WTC11 (cell line): ENCODE measurements at regions not wholly inside any gene's neighbourhood (a gene's known extent, or its start where the extent isn't known, plus 50 kb on each side); places are given as distances from the start of the nearest gene placed in this dataset.

Experiments used
- ATF1 ChIP-seq: sonication (generic); formaldehyde crosslinking; IDR thresholded peaks from 2 replicates; pipeline ENCODE4 v1.8.1; 2023; ENCODE audit warnings: mild to moderate bottlenecking, moderate library complexity, missing genetic modification reagents
- TCF7 ChIP-seq: sonication (generic); formaldehyde crosslinking; IDR thresholded peaks from 2 replicates; pipeline ENCODE4 v1.8.0; 2022; ENCODE audit warnings: mild to moderate bottlenecking, low read depth, missing genetic modification reagents, moderate library complexity
- ZBTB43 ChIP-seq: sonication (generic); formaldehyde crosslinking; IDR thresholded peaks from 2 replicates; pipeline ENCODE4 v1.8.1; 2023; ENCODE audit warnings: mild to moderate bottlenecking, missing genetic modification reagents
- TF ChIP-seq, protein P1 (sequence below): fragments of 200-600 bp; IDR thresholded peaks from 2 replicates; pipeline ENCODE4 v1.8.0; 2022; ENCODE audit warnings: antibody characterized with exemption
- TF ChIP-seq, protein P2 (sequence below): sonication (generic); formaldehyde crosslinking; conservative IDR thresholded peaks from 2 replicates; pipeline ENCODE4 v1.8.1; 2022; ENCODE audit warnings: mild to moderate bottlenecking, missing genetic modification reagents
- TF ChIP-seq, protein P3 (sequence below): sonication (generic); formaldehyde crosslinking; IDR thresholded peaks from 2 replicates; pipeline ENCODE4 v1.8.1; 2022; ENCODE audit warnings: low read depth, missing genetic modification reagents, borderline replicate concordance

GRCh38 chr6:106829451-106829850 lies 145.1 kb downstream of the CD24 start:
- TF ChIP-seq, protein P1, sequence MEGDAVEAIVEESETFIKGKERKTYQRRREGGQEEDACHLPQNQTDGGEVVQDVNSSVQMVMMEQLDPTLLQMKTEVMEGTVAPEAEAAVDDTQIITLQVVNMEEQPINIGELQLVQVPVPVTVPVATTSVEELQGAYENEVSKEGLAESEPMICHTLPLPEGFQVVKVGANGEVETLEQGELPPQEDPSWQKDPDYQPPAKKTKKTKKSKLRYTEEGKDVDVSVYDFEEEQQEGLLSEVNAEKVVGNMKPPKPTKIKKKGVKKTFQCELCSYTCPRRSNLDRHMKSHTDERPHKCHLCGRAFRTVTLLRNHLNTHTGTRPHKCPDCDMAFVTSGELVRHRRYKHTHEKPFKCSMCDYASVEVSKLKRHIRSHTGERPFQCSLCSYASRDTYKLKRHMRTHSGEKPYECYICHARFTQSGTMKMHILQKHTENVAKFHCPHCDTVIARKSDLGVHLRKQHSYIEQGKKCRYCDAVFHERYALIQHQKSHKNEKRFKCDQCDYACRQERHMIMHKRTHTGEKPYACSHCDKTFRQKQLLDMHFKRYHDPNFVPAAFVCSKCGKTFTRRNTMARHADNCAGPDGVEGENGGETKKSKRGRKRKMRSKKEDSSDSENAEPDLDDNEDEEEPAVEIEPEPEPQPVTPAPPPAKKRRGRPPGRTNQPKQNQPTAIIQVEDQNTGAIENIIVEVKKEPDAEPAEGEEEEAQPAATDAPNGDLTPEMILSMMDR = no peak
- TF ChIP-seq, protein P2, sequence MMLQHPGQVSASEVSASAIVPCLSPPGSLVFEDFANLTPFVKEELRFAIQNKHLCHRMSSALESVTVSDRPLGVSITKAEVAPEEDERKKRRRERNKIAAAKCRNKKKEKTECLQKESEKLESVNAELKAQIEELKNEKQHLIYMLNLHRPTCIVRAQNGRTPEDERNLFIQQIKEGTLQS = no peak
- TF ChIP-seq ZBTB43 (CRISPR knock-in tag) = no peak
- TF ChIP-seq TCF7 = no peak
- TF ChIP-seq, protein P3, sequence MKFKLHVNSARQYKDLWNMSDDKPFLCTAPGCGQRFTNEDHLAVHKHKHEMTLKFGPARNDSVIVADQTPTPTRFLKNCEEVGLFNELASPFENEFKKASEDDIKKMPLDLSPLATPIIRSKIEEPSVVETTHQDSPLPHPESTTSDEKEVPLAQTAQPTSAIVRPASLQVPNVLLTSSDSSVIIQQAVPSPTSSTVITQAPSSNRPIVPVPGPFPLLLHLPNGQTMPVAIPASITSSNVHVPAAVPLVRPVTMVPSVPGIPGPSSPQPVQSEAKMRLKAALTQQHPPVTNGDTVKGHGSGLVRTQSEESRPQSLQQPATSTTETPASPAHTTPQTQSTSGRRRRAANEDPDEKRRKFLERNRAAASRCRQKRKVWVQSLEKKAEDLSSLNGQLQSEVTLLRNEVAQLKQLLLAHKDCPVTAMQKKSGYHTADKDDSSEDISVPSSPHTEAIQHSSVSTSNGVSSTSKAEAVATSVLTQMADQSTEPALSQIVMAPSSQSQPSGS (CRISPR knock-in tag) = no peak
- no peak for TF ChIP-seq ATF1 (CRISPR knock-in tag)
